H9 (cell line): ENCODE measurements at regions not wholly inside any gene's neighbourhood (a gene's known extent, or its start where the extent isn't known, plus 50 kb on each side); places are given as distances from the start of the nearest gene placed in this dataset.

Source experiments
- DNase-seq: peaks from one replicate; pipeline ENCODE4 v3.0.0-alpha.2; 2017
- H2AFZ ChIP-seq: one replicate; pipeline ENCODE4 v1.6.1; 2013; ENCODE audit warnings: mild to moderate bottlenecking, low read length, control low read depth, moderate library complexity
- H2AK5ac ChIP-seq: 2 replicates; pipeline ENCODE4 v1.6.1; 2013; ENCODE audit warnings: low read length, control low read depth, mixed read lengths; ENCODE audit not compliant: insufficient read length
- H2BK120ac ChIP-seq: one replicate; pipeline ENCODE4 v1.6.1; 2013; ENCODE audit warnings: low read depth, mild to moderate bottlenecking, low read length, control low read depth, inconsistent platforms; ENCODE audit not compliant: poor library complexity, severe bottlenecking
- H2BK12ac ChIP-seq: 2 replicates; pipeline ENCODE4 v1.6.1; 2013; ENCODE audit warnings: low read length, control low read depth, mixed read lengths, low read depth; ENCODE audit not compliant: insufficient read length
- H2BK15ac ChIP-seq: 2 replicates; pipeline ENCODE4 v1.6.1; 2013; ENCODE audit warnings: low read depth, low read length, control low read depth
- H2BK20ac ChIP-seq: one replicate; pipeline ENCODE4 v1.6.1; 2013; ENCODE audit warnings: low read depth, mild to moderate bottlenecking, low read length, control low read depth, inconsistent platforms; ENCODE audit not compliant: poor library complexity, severe bottlenecking
- H2BK5ac ChIP-seq: 2 replicates; pipeline ENCODE4 v1.6.1; 2013; ENCODE audit warnings: low read length, control low read depth, mixed read lengths; ENCODE audit not compliant: insufficient read length
- H3K14ac ChIP-seq: 2 replicates; pipeline ENCODE4 v1.6.1; 2013; ENCODE audit warnings: low read length, control low read depth; ENCODE audit not compliant: insufficient read depth
- H3K18ac ChIP-seq: 2 replicates; pipeline ENCODE4 v1.6.1; 2013; ENCODE audit warnings: low read depth, mild to moderate bottlenecking, mixed read lengths, low read length, control low read depth; ENCODE audit not compliant: insufficient read length
- H3K23ac ChIP-seq: 2 replicates; pipeline ENCODE4 v1.6.1; 2013; ENCODE audit warnings: low read length, control low read depth, mixed read lengths, low read depth; ENCODE audit not compliant: insufficient read length
- H3K23me2 ChIP-seq: 2 replicates; pipeline ENCODE4 v1.6.1; 2013; ENCODE audit warnings: low read depth, mild to moderate bottlenecking, mixed read lengths, low read length, control low read depth; ENCODE audit not compliant: insufficient read length, poor library complexity, severe bottlenecking
- H3K27ac ChIP-seq: 2 replicates; pipeline ENCODE4 v1.5.1; 2013; ENCODE audit warnings: low read length, control low read depth, mixed read lengths, low read depth; ENCODE audit not compliant: insufficient read length
- H3K27me3 ChIP-seq: 2 replicates; pipeline ENCODE4 v1.6.1; 2013; ENCODE audit warnings: low read length, control low read depth, inconsistent platforms; ENCODE audit not compliant: insufficient read depth
- H3K4ac ChIP-seq: 2 replicates; pipeline ENCODE4 v1.6.1; 2013; ENCODE audit warnings: low read depth, mild to moderate bottlenecking, control low read depth, inconsistent platforms, low read length, moderate library complexity
- H3K4me1 ChIP-seq: 2 replicates; pipeline ENCODE4 v1.6.1; 2013; ENCODE audit warnings: low read length, control low read depth, inconsistent platforms; ENCODE audit not compliant: insufficient read depth
- H3K4me2 ChIP-seq: 2 replicates; pipeline ENCODE4 v1.6.1; 2013; ENCODE audit warnings: low read length, control low read depth, mixed read lengths; ENCODE audit not compliant: insufficient read length, insufficient read depth
- H3K56ac ChIP-seq: 2 replicates; pipeline ENCODE4 v1.6.1; 2013; ENCODE audit warnings: low read depth, mild to moderate bottlenecking, mixed read lengths, low read length, control low read depth; ENCODE audit not compliant: insufficient read length
- H3K79me1 ChIP-seq: 2 replicates; pipeline ENCODE4 v1.6.1; 2013; ENCODE audit warnings: low read depth, mild to moderate bottlenecking, moderate library complexity, low read length, control low read depth, inconsistent platforms; ENCODE audit not compliant: insufficient read depth, poor library complexity, severe bottlenecking
- H3K79me2 ChIP-seq: 2 replicates; pipeline ENCODE4 v1.6.1; 2013; ENCODE audit warnings: low read length, control low read depth, inconsistent platforms; ENCODE audit not compliant: insufficient read depth
- H3K9ac ChIP-seq: 2 replicates; pipeline ENCODE4 v1.6.1; 2013; ENCODE audit warnings: low read length, control low read depth, mixed read lengths; ENCODE audit not compliant: insufficient read length; ENCODE audit errors: extremely low read depth
- H3K9me3 ChIP-seq: one replicate; pipeline ENCODE4 v1.6.1; 2013; ENCODE audit warnings: low read depth, low read length, inconsistent platforms; ENCODE audit not compliant: control insufficient read depth
- H3T11ph ChIP-seq: one replicate; pipeline ENCODE4 v1.6.1; 2013; ENCODE audit warnings: mild to moderate bottlenecking, low read length, control low read depth, inconsistent platforms
- H4K20me1 ChIP-seq: one replicate; pipeline ENCODE4 v1.6.1; 2013; ENCODE audit not compliant: control insufficient read depth, insufficient read length, insufficient read depth
- H4K5ac ChIP-seq: 2 replicates; pipeline ENCODE4 v1.6.1; 2013; ENCODE audit warnings: low read depth, mild to moderate bottlenecking, mixed read lengths, low read length, control low read depth; ENCODE audit not compliant: insufficient read length
- H4K8ac ChIP-seq: replicated peaks from 2 replicates; pipeline ENCODE4 v1.6.1; 2013; ENCODE audit warnings: low read length, control low read depth, mixed read lengths, low read depth; ENCODE audit not compliant: insufficient read length
- H4K91ac ChIP-seq: 2 replicates; pipeline ENCODE4 v1.6.1; 2013; ENCODE audit warnings: low read depth, mild to moderate bottlenecking, moderate library complexity, mixed read lengths, low read length, control low read depth; ENCODE audit not compliant: insufficient read length
- H3K27ac Mint-ChIP-seq, 3 experiments: 2 replicates in 2 of 3; 3 replicates in 1 of 3; pipeline ENCODE4 v1.8.0; 2020 to 2021; ENCODE audit warnings: mixed read lengths in 3 of 3, mild to moderate bottlenecking in 1 of 3, moderate library complexity in 1 of 3
- H3K27me3 Mint-ChIP-seq: 2 replicates; pipeline ENCODE4 v1.8.0; 2021; ENCODE audit warnings: low read depth, mild to moderate bottlenecking, moderate library complexity, mixed read lengths
- H3K36me3 Mint-ChIP-seq, 3 experiments: 2 replicates in 2 of 3; 3 replicates in 1 of 3; pipeline ENCODE4 v1.8.0; 2020 to 2021; ENCODE audit warnings: low read depth in 3 of 3, mixed read lengths in 3 of 3; ENCODE audit not compliant: insufficient read depth in 1 of 3
- H3K4me1 Mint-ChIP-seq, 2 experiments: 2 replicates each; pipeline ENCODE4 v1.8.0; 2020; ENCODE audit warnings: mixed read lengths in 2 of 2
- H3K4me3 Mint-ChIP-seq, 2 experiments: 2 replicates in 1 of 2; 3 replicates in 1 of 2; pipeline ENCODE4 v1.8.0; 2020 to 2021; ENCODE audit warnings: mild to moderate bottlenecking in 2 of 2, mixed read lengths in 2 of 2, moderate library complexity in 1 of 2
- H3K9me3 Mint-ChIP-seq, 2 experiments: 2 replicates in 1 of 2; 3 replicates in 1 of 2; pipeline ENCODE4 v1.8.0; 2020; ENCODE audit warnings: mild to moderate bottlenecking in 2 of 2, mixed read lengths in 2 of 2, moderate library complexity in 1 of 2
- CTCF ChIP-seq: fragments of 200-600 bp; sonication (generic); conservative IDR thresholded peaks from 3 replicates; pipeline ENCODE4 v1.8.0; 2021; ENCODE audit warnings: antibody characterized with exemption, mild to moderate bottlenecking
- WGBS: extraction: QIAGEN DNeasy Blood & Tissue Kit; methylation state at CpG from one replicate; pipeline ENCODE4 v1.1.7; 2013; ENCODE audit warnings: missing lambda C conversion rate, low lambda C conversion rate, mixed read lengths; ENCODE audit not compliant: insufficient read length; ENCODE audit errors: extremely low coverage; 5-methylcytosine and 5-hydroxymethylcytosine counted together

DNA sequence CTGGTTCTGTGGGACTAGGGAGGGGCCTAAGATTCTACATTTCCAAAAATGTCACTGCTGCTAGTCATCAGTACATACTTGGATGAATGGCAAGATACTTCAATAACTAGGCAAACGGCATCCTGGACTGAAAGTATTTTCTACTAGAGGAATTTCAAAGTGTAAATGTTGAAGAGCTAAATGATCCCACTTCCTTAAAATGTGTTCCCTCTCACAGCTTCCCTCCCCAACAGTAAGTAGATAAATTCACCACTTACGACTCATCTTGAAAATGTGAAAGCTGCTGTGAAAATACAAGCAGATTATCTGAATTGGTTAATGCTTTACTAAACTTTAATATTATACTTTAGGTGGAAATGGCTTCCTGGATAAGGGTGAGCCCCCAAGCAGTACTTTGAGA, 1571.5 kb upstream of the WWC1 start:
- no peak overlapping the region for H2BK120ac ChIP-seq
- no peaks in the 10 kb centered on the region for H3K9me3 ChIP-seq
- H3K27me3 ChIP-seq = no peaks in the 10 kb centered on the region
- no peak overlapping the region for H2BK5ac ChIP-seq
- no peaks in the 10 kb centered on the region for H3K79me1 ChIP-seq
- H3K4me1 Mint-ChIP-seq = peaks cover under 1 to 4% of the 10 kb centered on the region in 2 experiments; a peak in 3 of 4 replicates
- H4K5ac ChIP-seq = no peak overlapping the region
- no peak overlapping the region for H2BK20ac ChIP-seq
- H3K14ac ChIP-seq = no peak overlapping the region
- H4K91ac ChIP-seq = no peak overlapping the region
- H2BK12ac ChIP-seq = no peak overlapping the region
- TF ChIP-seq CTCF = no peak
- H3K4ac ChIP-seq = no peak overlapping the region
- H2AK5ac ChIP-seq = no peak overlapping the region
- no peaks in the 10 kb centered on the region for H3K4me1 ChIP-seq
- no peak overlapping the region for H3K4me3 Mint-ChIP-seq
- H3K56ac ChIP-seq = no peak overlapping the region
- H3K27ac Mint-ChIP-seq = no peak overlapping the region
- no peak overlapping the region for H2BK15ac ChIP-seq
- H3K27ac ChIP-seq = no peak overlapping the region
- H4K20me1 ChIP-seq = no peaks in the 10 kb centered on the region
- no peak overlapping the region for H3K18ac ChIP-seq
- no peak overlapping the region for H3T11ph ChIP-seq
- no peak overlapping the region for H4K8ac ChIP-seq
- WGBS = no CpG with 5 or more reads among the region's 2 CpGs
- no peak overlapping the region for H3K9ac ChIP-seq
- DNase-seq = no peak
- peaks cover under 1 to 4% of the 10 kb centered on the region in 2 experiments; a peak in 1 of 5 replicates for H3K9me3 Mint-ChIP-seq
- no peaks in the 10 kb centered on the region for H3K27me3 Mint-ChIP-seq
- no peaks in the 10 kb centered on the region for H3K79me2 ChIP-seq
- H2AFZ ChIP-seq = no peak overlapping the region
- peaks cover 0 to 6% (median under 1%) of the 10 kb centered on the region in 3 experiments; a peak in 3 of 7 replicates for H3K36me3 Mint-ChIP-seq
- no peaks in the 10 kb centered on the region for H3K23me2 ChIP-seq
- H3K23ac ChIP-seq = no peak overlapping the region
- H3K4me2 ChIP-seq = no peak overlapping the region
